Stomach (tissue), 4 donors: ENCODE measurements at regions not wholly inside any gene's neighbourhood (a gene's known extent, or its start where the extent isn't known, plus 50 kb on each side); places are given as distances from the start of the nearest gene placed in this dataset.

ENCODE experiments used
- EP300 ChIP-seq: sonication (generic); formaldehyde crosslinking; IDR thresholded peaks from one replicate; pipeline ENCODE4 v1.6.1; 2017; ENCODE audit warnings: antibody characterized with exemption
- POLR2A ChIP-seq, 4 donors: fragments of 450-650 bp; IDR thresholded peaks; one replicate each; pipeline ENCODE4 v1.6.1; 2016; ENCODE audit warnings: antibody characterized with exemption in 4 of 4, control low read depth in 2 of 4, mild to moderate bottlenecking in 1 of 4, moderate library complexity in 1 of 4
- POLR2AphosphoS5 ChIP-seq, 3 donors: sonication (generic); formaldehyde crosslinking; IDR thresholded peaks; one replicate each; pipeline ENCODE4 v1.6.1; 2016; ENCODE audit warnings: antibody characterized with exemption in 3 of 3

- TF ChIP-seq EP300: no peak
- TF ChIP-seq POLR2AphosphoS5 (IDR thresholded peaks at IDR 0.05): no peak
- TF ChIP-seq POLR2A (IDR thresholded peaks at IDR 0.05): no peak
Measured at GRCh38 chr13:74657765-74658164, 523.6 kb upstream of the KLF12 start.
